ENCODE measurements at regions not wholly inside any gene's neighbourhood (a gene's known extent, or its start where the extent isn't known, plus 50 kb on each side); places are given as distances from the start of the nearest gene placed in this dataset.

DNA sequence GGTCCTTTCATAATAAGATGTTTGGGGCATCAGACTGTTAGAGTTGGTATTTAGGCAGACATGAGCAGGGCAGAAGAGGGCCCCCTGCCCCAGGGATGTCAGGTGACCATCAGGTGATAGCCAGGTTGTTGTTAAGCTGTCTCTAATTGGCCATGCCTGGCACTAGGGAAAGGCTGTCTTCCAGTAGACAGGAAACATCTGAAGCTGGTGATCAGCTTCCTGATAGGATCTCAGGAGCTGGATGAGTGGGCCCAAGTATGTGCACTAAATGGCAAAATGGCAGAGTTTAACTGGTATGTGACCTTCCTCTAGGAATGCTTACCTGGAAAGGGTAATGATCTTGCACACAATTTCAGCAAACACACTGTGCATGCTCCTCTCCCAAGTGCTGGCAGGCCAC is 190.7 kb downstream of the CDH26 start:
- Histone ChIP-seq H3K36me3 (no peaks in the 10 kb centered on the region), H3K9me3 (replicated peaks) (no peaks in the 10 kb centered on the region), H3K4me3 (no peak overlapping the region), H3K27me3 (peaks cover 41% of the 10 kb centered on the region), H3K4me1 (no peaks in the 10 kb centered on the region), H3K27ac (no peak overlapping the region)
- DNase-seq, result no peak

DNA sequence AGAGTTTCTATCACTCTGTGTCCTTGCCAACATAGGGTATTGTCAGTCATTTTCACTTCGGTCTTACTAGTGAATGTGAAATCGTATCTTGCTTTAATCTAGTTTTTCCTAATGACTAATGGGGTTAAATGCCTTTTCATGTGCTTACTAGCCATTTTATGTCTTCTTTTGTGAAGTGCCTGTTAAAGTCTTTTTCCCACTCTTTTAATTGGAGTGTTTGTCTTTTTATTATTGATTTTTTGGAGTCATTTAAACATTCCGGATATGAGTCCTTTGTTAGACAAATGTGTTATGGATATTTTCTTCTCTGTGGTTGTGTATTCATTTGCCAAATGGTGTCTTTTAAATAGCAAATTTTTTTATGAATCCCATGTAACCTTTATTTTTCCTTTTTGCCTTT is 194.6 kb downstream of the CDH26 start:
- no peak for DNase-seq
- H3K27ac ChIP-seq, result no peak overlapping the region
- no peaks in the 10 kb centered on the region for H3K4me1 ChIP-seq
- H3K9me3 ChIP-seq (replicated peaks), result no peaks in the 10 kb centered on the region
- H3K36me3 ChIP-seq, result no peaks in the 10 kb centered on the region; the same call in 1 of the 2 replicates
- no peak overlapping the region for H3K4me3 ChIP-seq
- peaks cover 11% of the 10 kb centered on the region for H3K27me3 ChIP-seq

DNA sequence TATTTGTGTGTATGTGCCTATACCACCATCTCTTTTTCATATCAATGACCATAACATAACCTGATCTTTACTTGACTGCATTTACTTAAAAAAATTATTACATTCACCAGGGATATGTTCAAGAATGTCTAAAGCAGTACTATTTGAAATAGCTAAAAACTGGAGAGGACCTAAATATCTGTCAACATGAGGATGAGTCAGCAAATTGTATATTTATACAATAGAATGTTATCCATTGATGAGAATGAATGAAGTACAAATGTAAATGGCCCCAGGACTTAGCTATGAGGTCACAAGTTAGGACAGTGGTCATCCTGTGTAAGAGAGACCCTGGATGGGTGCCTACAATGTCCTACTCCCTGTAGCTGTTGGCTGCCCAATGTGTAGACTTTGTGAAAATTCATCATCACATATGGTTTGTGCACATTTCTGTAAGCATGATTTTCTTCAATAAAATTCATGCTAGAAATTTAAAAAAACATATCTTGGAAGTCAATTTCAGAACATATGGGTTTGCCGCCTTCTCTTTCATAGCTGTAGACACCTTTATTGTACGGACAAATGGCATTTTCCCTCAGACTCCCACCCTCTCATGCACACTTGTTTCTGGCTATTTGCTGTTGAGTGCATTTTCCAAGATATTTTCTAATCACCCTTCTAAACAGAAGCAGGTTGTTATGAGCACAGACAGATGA is 202.4 kb downstream of the CDH26 start:
- no peaks in the 10 kb centered on the region for H3K36me3 ChIP-seq
- H3K4me1 ChIP-seq, result no peaks in the 10 kb centered on the region
- peaks cover 4% of the 10 kb centered on the region; the same call in 1 of the 2 replicates for H3K27me3 ChIP-seq
- no peak overlapping the region for H3K27ac ChIP-seq
- H3K9me3 ChIP-seq (replicated peaks), result peaks cover 6% of the 10 kb centered on the region; the same call in 1 of the 2 replicates
- DNase-seq, result no peak
- H3K4me3 ChIP-seq, result no peak overlapping the region

DNA sequence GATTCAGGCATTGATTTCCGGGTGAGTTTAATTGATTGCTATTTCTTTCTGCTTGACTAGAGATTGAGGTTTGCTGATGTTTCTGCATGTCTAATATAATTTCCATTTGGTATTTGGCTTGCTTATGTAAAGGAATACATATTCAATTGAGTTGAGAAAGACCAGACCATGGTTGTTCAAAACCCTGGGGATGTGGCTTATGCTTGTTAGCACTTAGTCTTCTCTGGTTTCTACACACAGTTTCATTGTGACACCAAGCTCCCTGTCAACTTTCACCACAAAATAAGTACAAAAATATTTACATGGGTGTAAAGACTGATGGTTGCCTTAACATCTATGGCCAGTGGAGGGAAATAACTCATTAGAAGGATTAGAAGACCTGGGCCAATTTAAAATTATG is 209.6 kb downstream of the CDH26 start:
- Histone ChIP-seq H3K27ac (no peak overlapping the region), H3K4me3 (no peak overlapping the region), H3K36me3 (no peaks in the 10 kb centered on the region), H3K27me3 (peaks cover 8% of the 10 kb centered on the region; the same call in 1 of the 2 replicates), H3K9me3 (replicated peaks) (no peaks in the 10 kb centered on the region), H3K4me1 (no peaks in the 10 kb centered on the region)
- DNase-seq, result no peak

DNA sequence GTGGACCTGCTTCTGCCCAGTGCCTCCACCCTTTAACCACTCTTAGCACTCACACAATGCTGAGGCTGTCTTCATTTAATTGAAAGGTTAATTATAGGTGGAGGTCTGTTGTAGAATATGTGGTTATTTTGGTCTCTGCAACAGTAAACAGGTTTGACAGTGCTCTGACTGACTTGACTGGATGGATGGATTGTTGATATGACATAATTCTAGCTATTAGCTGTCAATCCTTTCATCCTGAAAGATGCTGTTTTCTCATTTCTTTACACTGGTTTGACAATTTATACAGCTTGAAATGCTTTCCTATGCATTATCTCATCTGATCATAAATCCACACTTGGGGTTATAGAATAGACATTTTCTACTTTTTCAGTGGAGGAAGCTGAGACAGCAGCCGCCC is 210.7 kb downstream of the CDH26 start:
- H3K9me3 ChIP-seq (replicated peaks), result no peaks in the 10 kb centered on the region
- no peaks in the 10 kb centered on the region for H3K4me1 ChIP-seq
- H3K4me3 ChIP-seq, result no peak overlapping the region
- peaks cover 8% of the 10 kb centered on the region; the same call in 1 of the 2 replicates for H3K27me3 ChIP-seq
- no peaks in the 10 kb centered on the region for H3K36me3 ChIP-seq
- H3K27ac ChIP-seq, result no peak overlapping the region
- no peak for DNase-seq

DNA sequence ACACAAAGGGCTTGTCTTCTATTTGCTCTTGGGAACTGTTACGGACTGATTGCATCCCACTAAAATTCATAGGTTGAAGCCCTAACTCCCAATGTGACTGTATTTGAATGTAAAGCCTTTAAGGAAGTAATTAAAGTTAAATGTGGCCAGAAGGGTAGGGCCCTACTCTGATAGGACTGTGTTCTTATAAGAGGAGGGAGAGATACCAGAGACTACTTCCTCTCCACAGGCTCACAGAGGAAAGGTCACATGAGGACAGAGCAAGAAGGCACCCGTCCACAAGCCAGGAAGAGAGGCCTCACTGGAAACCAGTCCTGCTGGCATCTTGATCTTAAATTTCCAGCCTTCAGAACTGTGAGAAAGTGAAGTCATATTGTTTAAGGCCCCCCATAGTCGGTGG is 211.9 kb downstream of the CDH26 start:
- no peaks in the 10 kb centered on the region for H3K9me3 ChIP-seq (replicated peaks)
- H3K27me3 ChIP-seq, result peaks cover 8% of the 10 kb centered on the region; the same call in 1 of the 2 replicates
- no peak overlapping the region for H3K4me3 ChIP-seq
- no peak for DNase-seq
- H3K27ac ChIP-seq, result no peak overlapping the region
- H3K4me1 ChIP-seq, result no peaks in the 10 kb centered on the region
- no peaks in the 10 kb centered on the region for H3K36me3 ChIP-seq

DNA sequence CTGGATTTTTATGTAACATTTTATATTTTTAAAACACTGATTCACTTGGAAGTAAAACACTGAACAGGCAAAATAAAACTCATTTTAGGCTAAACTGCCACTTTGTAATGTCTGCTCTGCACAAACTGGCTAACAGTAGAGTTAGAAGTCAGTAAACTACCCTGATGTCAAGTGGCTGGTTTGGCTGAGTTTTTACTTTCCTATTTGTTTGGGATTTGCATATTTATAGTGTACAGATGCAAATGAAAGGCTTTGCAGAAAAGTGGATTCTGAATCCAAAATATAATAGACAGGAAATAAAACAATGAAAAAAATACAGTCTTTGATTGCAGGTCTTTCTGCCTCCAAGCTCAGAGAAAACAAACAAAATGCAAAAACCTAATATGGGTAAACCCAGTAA is 213.1 kb downstream of the CDH26 start:
- no peak overlapping the region for H3K27ac ChIP-seq
- no peaks in the 10 kb centered on the region for H3K9me3 ChIP-seq (replicated peaks)
- H3K4me3 ChIP-seq, result no peak overlapping the region
- H3K36me3 ChIP-seq, result no peaks in the 10 kb centered on the region
- peaks cover 11% of the 10 kb centered on the region; the same call in 1 of the 2 replicates for H3K27me3 ChIP-seq
- no peaks in the 10 kb centered on the region for H3K4me1 ChIP-seq
- DNase-seq, result no peak

DNA sequence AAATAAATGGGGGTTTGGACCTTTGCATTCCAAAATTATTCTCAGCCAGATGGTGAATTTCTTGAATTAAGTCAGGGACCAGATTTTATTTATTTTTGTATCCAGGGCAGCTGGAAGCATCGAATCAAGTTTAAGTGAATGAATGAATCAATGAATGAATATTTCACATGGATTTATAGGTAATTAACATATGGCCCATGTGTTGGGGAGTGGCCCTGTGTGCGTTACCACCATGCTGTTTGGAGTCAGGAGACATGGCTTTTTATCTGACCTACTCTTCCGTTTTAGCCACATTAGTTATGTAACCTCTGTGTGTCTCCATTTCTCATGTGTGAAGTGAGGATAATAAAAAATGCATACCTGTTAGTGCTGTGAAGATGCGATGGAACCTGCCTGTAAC is 213.5 kb downstream of the CDH26 start:
- no peak for DNase-seq
- peaks cover 11% of the 10 kb centered on the region; the same call in 1 of the 2 replicates for H3K27me3 ChIP-seq
- no peak overlapping the region for H3K27ac ChIP-seq
- H3K4me3 ChIP-seq, result no peak overlapping the region
- no peaks in the 10 kb centered on the region for H3K36me3 ChIP-seq
- no peaks in the 10 kb centered on the region for H3K4me1 ChIP-seq
- H3K9me3 ChIP-seq (replicated peaks), result no peaks in the 10 kb centered on the region

DNA sequence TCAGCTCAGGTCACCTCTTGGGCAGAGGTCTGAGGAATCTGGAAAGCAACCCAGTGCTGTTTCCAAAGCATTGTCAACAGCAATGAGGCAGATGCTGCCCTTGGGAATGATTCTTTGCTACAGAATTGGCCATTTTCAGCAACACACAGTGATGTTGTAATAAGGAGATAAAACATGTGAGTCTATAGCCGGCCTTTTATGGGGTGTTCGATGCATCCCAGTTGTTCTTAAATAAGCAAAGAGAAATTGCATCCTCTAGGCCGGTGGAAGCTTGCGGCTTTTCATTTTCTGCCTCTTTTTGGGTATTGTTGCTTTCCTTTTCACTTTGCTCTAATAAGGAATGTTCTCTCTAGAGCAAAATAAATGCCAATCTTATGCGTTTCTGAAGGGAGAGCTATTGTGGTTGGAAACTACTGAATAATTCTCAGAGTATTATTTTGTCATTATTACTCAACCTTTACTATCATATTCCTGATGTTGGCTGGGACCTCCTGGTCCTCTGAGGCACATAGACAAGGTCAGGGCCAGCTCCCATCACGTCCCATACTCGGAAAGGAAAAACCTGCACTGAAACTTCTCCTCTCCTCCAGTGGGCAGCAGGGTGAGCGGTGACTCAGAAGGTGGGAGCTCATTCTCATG is 214.2 kb downstream of the CDH26 start:
- H3K4me3 ChIP-seq, result no peak overlapping the region
- DNase-seq, result no peak
- no peaks in the 10 kb centered on the region for H3K36me3 ChIP-seq
- H3K27ac ChIP-seq, result no peak overlapping the region
- H3K4me1 ChIP-seq, result no peaks in the 10 kb centered on the region
- H3K9me3 ChIP-seq (replicated peaks), result no peaks in the 10 kb centered on the region
- H3K27me3 ChIP-seq, result peaks cover 11% of the 10 kb centered on the region; the same call in 1 of the 2 replicates

DNA sequence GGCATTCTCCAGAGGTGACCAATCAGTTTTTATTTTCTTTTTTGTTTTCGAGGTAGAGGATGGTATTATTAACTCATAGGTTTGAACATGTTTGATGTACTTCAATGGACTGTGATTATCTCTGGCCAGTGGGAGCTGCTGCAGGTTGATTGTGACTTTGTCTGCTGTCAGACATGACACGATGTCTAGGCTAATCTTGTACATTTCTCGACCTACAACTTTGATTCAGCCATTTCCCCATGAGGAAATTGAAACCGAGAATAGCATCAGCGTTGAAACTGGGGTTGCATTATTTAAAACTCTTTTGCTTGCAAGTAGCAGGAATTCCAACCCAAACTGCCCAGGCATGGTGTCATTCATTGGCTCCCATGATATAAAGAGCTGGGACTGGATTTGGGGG is 218.9 kb downstream of the CDH26 start:
- DNase-seq, result no peak
- Histone ChIP-seq H3K9me3 (replicated peaks) (no peaks in the 10 kb centered on the region), H3K36me3 (no peaks in the 10 kb centered on the region), H3K27ac (no peak overlapping the region), H3K4me3 (no peak overlapping the region), H3K4me1 (no peaks in the 10 kb centered on the region), H3K27me3 (peaks cover 14% of the 10 kb centered on the region)

DNA sequence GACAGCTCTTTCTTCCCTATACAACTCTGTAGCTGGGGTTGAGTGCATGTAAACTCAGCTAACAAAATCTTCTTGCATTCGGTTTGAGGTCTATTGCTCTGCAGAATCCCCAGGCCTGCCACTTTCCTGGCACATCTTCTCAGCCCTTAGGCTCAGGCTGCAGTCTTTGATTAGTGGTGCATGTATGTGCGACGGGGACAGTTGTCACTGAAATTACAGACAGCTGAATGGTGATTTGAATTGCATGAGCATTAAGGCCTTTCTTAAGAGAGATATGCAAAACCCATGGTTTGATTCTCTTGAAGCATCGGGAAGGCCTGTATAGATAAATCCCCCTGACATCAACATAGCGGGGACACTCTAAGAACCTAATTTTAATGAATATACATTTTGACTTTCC is 222.8 kb downstream of the CDH26 start:
- no peaks in the 10 kb centered on the region for H3K36me3 ChIP-seq
- H3K4me3 ChIP-seq, result no peak overlapping the region
- no peaks in the 10 kb centered on the region for H3K4me1 ChIP-seq
- H3K27me3 ChIP-seq, result peaks cover 10% of the 10 kb centered on the region
- no peak overlapping the region for H3K27ac ChIP-seq
- no peak for DNase-seq
- 0 out of 2 replicates have a peak, but pooled peaks cover 2% of the 10 kb centered on the region for H3K9me3 ChIP-seq (replicated peaks)

DNA sequence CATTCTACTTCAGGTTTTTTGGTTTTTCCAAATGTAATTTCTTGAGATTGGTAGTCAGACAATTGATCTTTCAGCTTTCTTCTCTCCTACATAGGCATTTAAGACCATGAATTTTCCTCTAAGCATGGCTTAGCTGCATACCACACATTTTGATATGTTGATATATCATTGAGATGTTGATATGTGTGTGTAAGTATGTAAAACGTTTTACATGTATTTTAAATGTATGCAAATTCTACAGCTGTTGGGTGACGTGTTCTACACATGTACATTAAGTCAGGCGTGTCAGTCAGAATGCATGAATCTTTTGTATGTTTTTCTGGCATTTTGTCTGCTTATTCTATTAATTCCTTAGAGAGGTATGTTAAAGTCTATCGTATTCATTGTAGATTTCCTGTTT is 228.2 kb downstream of the CDH26 start:
- no peaks in the 10 kb centered on the region for H3K4me1 ChIP-seq
- 0 out of 2 replicates have a peak, but pooled peaks cover 2% of the 10 kb centered on the region for H3K9me3 ChIP-seq (replicated peaks)
- H3K4me3 ChIP-seq, result no peak overlapping the region
- peaks cover 7% of the 10 kb centered on the region; the same call in 1 of the 2 replicates for H3K27me3 ChIP-seq
- no peak for DNase-seq
- no peaks in the 10 kb centered on the region for H3K36me3 ChIP-seq
- no peak overlapping the region for H3K27ac ChIP-seq

DNA sequence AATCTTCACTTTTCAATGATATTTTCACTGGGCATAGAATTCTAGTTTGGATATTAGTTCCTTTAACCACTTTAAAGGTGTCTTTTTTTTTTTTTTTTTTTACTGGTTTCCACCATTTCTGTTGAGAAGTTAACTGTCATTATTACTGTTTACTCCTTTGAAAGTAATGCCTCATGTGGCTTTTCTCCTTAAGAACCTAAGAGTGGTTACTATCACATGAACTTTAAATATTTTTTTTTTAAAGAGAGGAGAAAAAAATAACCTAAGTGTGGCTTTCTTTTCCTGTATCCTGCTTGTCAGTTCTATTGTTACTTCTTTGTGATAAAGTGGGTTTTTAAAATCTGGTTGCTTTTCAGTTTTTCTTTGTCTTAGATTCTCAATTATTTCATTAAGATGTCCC is 229.5 kb downstream of the CDH26 start:
- no peaks in the 10 kb centered on the region for H3K36me3 ChIP-seq
- 0 out of 2 replicates have a peak, but pooled peaks cover 2% of the 10 kb centered on the region for H3K9me3 ChIP-seq (replicated peaks)
- no peak for DNase-seq
- H3K4me1 ChIP-seq, result no peaks in the 10 kb centered on the region
- H3K27me3 ChIP-seq, result peaks cover 7% of the 10 kb centered on the region; the same call in 1 of the 2 replicates
- H3K4me3 ChIP-seq, result no peak overlapping the region
- H3K27ac ChIP-seq, result no peak overlapping the region

DNA sequence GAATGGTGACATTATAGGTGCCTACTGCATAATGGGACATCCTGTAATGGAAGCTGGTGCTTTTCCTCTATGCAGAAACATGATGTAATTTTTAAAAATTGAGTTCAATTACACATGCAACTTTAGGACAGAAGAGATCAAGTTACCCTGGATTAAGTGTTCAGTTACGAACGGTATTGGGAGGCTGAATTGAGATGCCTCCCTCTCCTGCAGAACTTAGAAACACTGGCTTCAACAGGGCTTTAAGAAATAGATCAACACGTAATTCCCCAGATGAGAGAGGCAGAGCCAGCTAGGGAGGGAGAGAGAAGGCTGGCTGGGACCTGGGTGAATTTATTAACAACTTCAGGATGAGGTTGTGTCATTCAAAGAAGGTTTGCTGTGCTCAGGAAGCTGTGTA is 232.8 kb downstream of the CDH26 start:
- DNase-seq, result no peak
- H3K4me1 ChIP-seq, result no peaks in the 10 kb centered on the region
- peaks cover 7% of the 10 kb centered on the region; the same call in 1 of the 2 replicates for H3K27me3 ChIP-seq
- H3K36me3 ChIP-seq, result no peaks in the 10 kb centered on the region
- H3K27ac ChIP-seq, result no peak overlapping the region
- no peak overlapping the region for H3K4me3 ChIP-seq
- no peaks in the 10 kb centered on the region for H3K9me3 ChIP-seq (replicated peaks)

DNA sequence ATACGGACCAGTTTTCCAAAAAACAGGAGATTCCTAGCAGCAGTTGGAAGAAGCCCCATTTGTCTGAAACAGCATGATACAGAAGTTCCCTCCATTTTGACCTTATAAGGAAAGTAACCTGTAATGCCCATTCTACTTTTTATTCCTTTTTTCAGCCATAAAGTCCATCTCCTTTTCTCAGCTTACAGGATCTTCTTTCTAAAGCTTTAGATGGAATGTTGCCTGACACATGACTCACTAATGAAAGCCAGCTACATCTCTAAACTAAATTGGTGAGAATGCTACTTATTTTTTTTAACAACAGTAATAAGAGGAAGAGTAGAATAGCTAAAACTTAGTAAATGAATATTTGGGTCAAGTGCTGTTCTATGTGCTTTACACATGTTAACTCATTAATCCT is 234.1 kb downstream of the CDH26 start:
- Histone ChIP-seq H3K9me3 (replicated peaks) (no peaks in the 10 kb centered on the region; the same call in 1 of the 2 replicates), H3K4me3 (no peak overlapping the region), H3K27ac (no peak overlapping the region), H3K36me3 (no peaks in the 10 kb centered on the region), H3K4me1 (no peaks in the 10 kb centered on the region), H3K27me3 (peaks cover 11% of the 10 kb centered on the region; the same call in 1 of the 2 replicates)
- no peak for DNase-seq
